Gastroesophageal sphincter (tissue), 3 donors: ENCODE measurements at regions not wholly inside any gene's neighbourhood (a gene's known extent, or its start where the extent isn't known, plus 50 kb on each side); places are given as distances from the start of the nearest gene placed in this dataset.

Source experiments
- EP300 ChIP-seq: sonication (generic); formaldehyde crosslinking; IDR thresholded peaks from one replicate; pipeline ENCODE4 v1.6.1; 2017; ENCODE audit warnings: antibody characterized with exemption, mild to moderate bottlenecking
- POLR2AphosphoS5 ChIP-seq: sonication (generic); formaldehyde crosslinking; IDR thresholded peaks from one replicate; pipeline ENCODE4 v1.6.1; 2017; ENCODE audit warnings: antibody characterized with exemption
- TF ChIP-seq, protein P1 (sequence below), 4 experiments: fragments of 200-600 bp in 2 of 4; fragments of 450-650 bp in 2 of 4; sonication (generic) in 1 of 4; IDR thresholded peaks; one replicate each; pipeline ENCODE4 v1.5.1; 2017 to 2019; ENCODE audit warnings: antibody characterized with exemption in 4 of 4, mild to moderate bottlenecking in 2 of 4, moderate library complexity in 2 of 4

DNA sequence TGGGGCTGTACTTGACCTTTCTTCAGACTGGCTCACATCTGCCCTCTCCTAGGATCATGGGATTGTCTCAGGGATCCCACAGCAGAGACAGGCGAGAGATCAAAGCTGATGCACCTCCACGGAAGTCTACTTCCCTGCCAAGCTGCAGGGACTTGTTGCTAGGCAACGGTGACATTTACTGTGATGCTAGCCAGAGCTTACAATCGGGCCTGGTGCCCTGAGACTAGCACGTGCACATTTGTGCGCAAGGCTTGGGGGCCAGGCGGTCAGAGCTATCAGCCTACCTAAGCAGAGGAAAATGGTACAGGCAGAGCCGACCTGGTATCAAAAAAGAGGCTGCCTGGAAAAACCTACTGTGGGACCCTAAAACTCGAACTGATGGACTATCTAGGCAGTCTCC is 607.3 kb upstream of the TSPY4 start:
- TF ChIP-seq, protein P1, sequence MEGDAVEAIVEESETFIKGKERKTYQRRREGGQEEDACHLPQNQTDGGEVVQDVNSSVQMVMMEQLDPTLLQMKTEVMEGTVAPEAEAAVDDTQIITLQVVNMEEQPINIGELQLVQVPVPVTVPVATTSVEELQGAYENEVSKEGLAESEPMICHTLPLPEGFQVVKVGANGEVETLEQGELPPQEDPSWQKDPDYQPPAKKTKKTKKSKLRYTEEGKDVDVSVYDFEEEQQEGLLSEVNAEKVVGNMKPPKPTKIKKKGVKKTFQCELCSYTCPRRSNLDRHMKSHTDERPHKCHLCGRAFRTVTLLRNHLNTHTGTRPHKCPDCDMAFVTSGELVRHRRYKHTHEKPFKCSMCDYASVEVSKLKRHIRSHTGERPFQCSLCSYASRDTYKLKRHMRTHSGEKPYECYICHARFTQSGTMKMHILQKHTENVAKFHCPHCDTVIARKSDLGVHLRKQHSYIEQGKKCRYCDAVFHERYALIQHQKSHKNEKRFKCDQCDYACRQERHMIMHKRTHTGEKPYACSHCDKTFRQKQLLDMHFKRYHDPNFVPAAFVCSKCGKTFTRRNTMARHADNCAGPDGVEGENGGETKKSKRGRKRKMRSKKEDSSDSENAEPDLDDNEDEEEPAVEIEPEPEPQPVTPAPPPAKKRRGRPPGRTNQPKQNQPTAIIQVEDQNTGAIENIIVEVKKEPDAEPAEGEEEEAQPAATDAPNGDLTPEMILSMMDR (IDR thresholded peaks at IDR 0.05): no peak
- TF ChIP-seq POLR2AphosphoS5 (no peak), EP300 (no peak)
